ENCODE measurements at regions not wholly inside any gene's neighbourhood (a gene's known extent, or its start where the extent isn't known, plus 50 kb on each side); places are given as distances from the start of the nearest gene placed in this dataset.

GRCh38 chr2:34103437-34103836 lies 504.3 kb upstream of the FAM98A start:
- TF ChIP-seq, protein P1, sequence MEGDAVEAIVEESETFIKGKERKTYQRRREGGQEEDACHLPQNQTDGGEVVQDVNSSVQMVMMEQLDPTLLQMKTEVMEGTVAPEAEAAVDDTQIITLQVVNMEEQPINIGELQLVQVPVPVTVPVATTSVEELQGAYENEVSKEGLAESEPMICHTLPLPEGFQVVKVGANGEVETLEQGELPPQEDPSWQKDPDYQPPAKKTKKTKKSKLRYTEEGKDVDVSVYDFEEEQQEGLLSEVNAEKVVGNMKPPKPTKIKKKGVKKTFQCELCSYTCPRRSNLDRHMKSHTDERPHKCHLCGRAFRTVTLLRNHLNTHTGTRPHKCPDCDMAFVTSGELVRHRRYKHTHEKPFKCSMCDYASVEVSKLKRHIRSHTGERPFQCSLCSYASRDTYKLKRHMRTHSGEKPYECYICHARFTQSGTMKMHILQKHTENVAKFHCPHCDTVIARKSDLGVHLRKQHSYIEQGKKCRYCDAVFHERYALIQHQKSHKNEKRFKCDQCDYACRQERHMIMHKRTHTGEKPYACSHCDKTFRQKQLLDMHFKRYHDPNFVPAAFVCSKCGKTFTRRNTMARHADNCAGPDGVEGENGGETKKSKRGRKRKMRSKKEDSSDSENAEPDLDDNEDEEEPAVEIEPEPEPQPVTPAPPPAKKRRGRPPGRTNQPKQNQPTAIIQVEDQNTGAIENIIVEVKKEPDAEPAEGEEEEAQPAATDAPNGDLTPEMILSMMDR (IDR thresholded peaks at IDR 0.05), result no peak
- TF ChIP-seq POLR2A (IDR thresholded peaks at IDR 0.05), result no peak
